Stimulated activated CD8-positive, alpha-beta memory T cell treated with anti-CD3 and anti-CD28 coated beads, Interleukin-15, amount 100 ng/mL, for 4 hours (primary cell): ENCODE measurements at regions not wholly inside any gene's neighbourhood (a gene's known extent, or its start where the extent isn't known, plus 50 kb on each side); places are given as distances from the start of the nearest gene placed in this dataset.

Source experiments
- DNase-seq, 2 donors: peaks; one replicate each; pipeline ENCODE4 v3.0.0-alpha.2; 2020; ENCODE audit warnings: low read depth in 2 of 2

DNA sequence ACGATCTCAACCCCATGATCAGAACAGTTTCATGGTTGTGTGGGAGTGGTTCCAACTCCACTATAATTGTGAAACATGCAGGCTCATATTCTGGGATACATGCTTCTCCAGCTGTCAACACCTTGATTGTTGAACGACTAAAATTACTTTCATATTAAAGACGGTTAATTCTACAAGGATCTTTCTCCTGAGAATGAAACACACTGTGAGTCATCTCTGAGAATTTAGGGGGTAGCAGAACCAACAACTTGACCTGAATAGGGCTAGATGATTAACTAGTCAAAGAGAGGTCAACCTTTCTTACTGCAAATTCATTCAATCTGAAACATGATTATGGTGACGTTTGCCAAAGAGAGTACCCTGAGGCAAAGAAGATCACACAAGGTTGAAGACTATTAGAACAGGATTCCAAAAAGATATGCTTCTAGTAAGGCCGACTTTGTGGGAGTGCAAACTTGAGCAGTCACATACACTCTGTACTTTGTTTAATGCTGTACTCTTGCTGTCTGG, 175.2 kb upstream of the CITED2 start:
- no peak for DNase-seq

DNA sequence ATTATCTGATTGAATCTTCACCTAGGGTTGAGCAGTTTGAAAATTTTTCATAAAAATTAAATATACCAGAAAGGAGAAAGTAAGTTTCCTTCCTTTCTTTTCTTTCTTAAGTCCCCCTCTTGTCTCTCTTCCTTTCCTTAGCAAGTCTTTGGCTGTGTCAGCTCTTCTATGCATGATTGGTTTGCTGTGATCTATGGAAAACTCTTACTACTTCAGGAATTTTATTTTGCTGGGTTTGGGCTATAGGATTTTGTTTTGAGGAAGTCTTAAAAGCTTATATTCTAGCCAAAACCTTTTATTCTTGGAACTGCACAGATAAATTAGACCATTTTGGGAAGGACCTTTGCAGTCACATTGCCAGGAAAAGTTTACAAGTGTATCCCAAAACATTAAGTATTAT, 173.4 kb upstream of the CITED2 start:
- DNase-seq, result no peak

DNA sequence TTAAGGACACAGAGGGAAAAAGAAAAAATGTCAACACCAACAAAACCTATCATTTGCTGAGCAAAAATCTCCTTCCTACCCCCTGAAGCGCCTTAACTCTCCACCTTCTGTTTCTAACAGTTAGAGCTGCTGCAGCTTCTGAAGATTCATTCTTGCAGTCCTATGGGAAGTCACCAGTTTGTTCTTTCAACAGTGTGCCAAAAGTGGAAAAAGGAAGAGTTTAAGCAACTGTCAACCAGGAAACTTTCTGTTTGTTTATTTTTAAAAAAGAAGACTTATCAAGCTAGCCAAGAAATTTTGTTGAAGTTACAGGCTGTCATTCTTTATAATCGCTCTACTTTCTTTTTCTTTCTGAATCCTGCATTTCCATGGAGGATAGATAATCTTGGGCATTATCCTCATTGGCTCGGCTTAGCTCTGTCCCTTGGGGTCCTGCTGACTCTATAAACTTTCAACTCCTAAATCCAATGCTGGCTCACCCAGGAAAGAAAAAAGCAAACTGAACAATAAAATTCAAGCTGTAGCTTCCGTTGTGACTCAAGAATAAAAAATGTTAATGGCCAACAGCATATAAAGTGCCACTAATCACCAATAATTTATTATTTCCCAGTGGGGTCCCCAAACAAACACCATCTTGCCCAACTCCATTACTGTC, 172.8 kb upstream of the CITED2 start:
- DNase-seq, result no peak

DNA sequence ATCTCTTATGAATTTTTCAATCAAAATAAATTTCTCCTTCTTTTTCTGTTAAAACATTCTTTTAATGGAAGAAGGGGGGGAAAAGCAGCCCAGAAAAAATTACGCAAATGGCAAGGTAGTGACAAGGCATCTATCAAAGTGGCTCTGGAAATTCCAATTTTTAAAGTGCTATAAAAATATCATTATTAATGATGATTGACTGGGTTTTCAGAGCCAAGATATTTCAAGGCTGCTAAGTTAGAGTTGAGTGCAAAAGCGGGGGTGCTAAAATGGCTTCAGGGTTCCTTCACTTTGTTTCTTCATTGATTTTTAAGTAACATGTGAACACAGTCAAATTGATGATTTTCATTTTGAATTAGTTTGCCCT, 171.6 kb upstream of the CITED2 start:
- no peak for DNase-seq

DNA sequence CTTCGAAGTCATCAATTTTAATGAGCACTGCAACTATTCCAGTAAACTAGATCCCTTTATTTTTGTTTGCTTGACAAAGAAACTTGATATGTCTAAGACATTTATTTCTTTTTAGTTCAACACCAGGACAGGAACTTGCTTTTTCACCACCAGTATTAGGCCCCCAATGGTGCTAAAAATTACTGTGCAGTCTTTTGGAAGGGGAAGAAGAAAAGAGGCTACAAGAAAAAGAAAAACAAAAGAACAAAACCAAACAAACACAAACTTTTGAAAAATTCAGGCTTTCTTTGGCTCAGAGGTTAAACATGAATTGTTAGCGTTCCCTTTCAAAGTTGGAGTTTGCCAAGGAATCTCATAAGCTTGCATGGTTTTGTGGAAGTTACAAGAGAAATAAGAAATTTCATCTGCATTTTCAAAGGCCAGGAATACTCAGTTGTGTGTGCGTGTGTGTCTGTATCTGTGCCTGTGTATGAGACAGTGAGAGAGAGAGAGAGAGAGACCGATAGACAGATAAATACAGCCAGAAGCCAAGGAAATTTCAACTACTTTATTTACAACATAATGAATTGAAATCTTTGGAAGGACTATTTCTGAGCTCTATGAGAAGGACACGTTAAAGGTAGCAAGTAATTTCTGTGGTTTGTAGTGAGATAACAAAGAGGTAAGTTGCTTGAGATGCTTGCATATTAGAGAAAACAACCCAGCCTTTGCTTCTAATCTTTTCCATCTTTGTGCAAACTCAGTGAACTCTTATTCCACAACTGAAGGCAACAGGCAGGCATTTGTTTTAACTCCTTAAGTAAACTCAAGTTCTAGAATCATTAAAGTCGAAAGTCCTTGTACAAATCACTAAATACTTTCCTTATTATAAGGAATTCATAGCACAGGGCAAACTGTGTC, 171.0 kb upstream of the CITED2 start:
- no peak for DNase-seq

DNA sequence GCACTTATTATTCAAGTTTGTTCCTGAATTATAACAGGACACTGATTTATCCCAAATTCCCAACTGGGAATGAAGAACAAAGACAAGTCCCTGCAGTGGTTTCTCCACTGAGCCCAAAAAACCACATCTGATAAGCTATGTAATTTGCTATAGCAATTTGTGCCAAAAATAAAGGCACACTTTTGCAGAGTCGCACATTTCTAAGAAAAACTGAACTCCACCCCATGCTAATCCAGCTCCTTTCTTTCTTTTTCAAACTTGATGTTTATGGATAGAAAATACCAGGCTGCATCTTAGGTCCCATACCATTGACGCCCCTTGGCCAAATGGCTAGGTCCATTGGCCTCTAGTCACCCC, 170.2 kb upstream of the CITED2 start:
- DNase-seq, result no peak

DNA sequence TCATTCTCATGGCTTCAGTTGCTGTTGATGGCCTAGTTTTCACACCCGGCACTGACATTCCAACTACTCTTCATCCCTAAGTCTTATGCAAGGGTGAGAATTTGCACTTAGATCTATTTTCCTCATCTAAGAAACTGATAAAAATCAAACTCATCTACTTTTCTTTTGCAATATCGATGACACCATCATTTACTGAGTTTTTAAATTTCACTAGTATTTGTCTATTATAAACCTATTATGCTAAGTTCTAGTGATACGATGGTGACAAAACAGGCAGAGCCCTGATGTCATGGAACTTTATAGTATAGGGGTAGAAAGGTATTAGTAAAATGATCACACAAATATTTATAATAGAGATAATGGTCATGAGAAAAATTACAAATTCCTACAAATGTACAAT, 167.9 kb upstream of the CITED2 start:
- no peak for DNase-seq

DNA sequence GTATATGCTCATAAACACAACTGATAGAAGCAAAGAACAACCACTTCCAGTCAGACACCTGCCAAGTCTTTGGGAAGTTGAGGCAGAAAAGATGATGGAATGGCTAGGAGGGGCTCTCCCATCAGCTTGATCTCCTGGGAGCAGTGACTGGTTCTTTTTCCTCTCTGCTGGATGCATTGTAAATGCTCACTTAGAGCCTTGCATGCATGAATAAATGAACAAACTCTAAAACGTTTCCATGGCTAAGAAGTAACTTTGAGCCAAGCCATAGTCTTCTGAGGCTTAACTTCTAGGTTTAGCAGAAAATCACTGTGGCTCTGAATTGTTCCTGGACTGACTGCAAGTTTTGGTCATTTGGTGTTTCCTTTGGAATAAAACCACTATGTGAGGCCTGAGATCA, 166.4 kb upstream of the CITED2 start:
- DNase-seq, result no peak

DNA sequence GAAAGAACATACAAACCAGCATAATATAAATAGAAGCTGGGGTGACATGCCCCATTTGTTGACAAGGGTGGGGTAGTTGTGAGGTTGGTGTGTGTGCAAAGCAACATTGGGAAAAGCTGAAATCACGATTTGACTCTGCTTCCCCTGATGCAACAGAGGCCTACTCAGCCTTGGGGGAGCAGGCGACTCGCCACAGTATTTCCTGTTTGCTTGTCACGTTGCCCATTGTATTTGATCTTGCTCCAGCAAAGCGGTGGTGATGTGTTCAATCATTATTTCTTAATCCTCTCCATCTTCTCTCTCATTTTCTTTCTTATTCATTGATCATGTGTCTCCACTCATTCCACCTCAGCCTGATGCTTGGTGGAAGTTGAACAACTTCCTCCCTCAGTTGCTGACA, 165.8 kb upstream of the CITED2 start:
- peak in 1 of 2 donors; percentile 9 for DNase-seq

DNA sequence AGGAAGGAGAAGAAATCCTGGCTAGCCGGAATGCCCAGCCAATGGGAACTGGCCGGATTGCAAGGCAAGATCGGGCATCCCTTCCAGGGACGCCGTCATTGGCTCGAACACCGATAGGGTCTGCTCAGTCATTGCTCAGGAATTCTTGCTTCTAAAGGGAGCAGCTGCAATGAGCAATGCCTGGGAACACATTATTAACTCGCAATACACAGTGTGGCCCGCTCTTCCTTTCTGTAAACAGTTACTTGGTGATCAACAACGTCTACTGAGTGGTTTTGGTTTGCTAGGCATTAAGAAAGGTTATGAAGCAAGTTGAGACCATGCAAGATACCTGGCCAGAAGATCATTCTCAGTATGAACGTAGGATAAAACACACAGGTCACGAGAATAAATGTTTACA, 165.4 kb upstream of the CITED2 start:
- DNase-seq, result no peak

DNA sequence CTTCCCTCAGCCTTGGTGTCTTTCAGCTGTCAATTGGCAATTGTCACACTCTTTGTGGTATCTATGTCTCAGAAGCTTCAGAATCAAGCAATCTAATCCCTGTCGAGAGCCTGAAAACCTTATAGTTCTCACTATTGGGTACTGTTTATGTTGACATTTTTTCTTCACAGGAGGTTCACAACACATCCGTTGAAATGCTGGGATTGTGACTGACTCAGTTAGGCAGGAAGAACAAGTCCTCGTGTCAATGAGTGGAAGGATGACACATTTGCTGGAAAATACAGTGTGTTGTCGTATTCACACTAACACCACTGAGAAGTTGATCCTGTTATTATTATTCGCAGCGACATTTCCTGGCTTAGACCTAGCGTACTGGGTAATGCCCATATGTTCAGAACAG, 163.9 kb upstream of the CITED2 start:
- no peak for DNase-seq

DNA sequence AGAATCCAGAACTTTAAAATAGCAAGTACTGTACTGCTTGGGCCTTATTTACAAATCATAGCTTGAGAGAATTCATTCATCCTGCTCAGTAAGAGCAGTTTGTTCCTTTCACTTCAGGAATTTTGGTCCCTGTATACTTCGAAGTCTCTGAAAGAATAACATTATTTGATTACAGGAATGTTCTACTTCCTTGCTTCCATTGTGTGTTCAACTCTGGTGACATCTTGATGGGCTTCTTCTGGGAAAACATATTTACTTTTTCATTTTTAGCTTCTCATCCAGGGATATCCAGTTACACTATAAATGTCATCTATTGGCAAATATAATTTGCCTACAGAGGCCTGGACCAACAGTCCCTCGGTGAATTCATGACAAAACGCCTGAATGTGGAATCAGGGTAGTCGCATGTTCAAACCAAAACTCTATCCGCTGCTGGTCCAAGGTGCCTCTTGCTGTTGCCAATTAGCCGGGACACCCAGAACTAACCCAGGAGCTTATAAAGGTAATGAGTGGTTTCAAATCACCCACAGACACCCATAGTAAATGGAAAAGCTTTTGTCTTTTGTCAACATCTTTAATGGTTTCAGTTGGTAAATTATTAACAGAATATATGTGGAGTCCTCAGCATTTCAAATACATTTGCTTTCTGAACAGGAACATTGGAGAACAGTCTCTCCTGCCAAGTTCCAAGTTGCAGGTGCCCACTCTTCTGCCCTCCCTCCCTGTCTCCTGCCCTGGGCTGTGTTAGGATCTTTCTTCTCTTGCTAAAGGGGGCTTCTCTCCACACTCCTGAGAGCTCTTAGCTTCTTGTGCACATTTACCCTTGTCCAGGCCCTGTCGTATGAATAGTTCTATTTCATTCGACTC, 162.5 kb upstream of the CITED2 start:
- DNase-seq, result no peak

DNA sequence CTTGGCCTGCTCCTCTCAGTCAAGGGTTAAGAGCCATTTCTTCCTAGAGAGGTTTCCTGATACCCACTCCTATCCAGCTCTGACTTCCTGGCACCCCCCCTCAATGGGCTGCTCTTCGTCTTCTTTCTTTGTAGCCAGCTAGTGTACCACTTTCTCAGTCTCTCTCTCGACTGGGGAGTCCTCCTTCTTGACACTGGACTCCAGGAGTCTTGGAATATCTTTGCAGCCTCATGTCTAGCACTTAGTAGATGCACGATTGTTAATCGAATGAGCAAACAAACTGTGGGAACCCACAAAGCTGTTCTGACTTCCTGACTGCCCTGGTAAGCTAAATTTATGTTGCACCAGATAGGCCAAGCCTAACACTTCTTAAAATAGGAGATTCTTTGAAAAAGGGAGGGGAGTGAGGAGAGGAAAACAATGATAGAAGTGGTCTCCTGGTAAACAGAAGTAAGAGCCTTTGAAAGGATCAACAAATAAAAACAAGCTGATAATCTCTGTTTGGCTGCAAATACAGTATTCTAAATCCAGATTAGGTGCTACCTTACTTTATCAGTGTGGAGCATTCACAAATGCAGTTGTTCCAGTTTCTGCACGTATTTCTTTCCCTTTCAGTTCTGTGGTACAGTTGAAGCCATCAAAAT, 160.1 kb upstream of the CITED2 start:
- no peak for DNase-seq

DNA sequence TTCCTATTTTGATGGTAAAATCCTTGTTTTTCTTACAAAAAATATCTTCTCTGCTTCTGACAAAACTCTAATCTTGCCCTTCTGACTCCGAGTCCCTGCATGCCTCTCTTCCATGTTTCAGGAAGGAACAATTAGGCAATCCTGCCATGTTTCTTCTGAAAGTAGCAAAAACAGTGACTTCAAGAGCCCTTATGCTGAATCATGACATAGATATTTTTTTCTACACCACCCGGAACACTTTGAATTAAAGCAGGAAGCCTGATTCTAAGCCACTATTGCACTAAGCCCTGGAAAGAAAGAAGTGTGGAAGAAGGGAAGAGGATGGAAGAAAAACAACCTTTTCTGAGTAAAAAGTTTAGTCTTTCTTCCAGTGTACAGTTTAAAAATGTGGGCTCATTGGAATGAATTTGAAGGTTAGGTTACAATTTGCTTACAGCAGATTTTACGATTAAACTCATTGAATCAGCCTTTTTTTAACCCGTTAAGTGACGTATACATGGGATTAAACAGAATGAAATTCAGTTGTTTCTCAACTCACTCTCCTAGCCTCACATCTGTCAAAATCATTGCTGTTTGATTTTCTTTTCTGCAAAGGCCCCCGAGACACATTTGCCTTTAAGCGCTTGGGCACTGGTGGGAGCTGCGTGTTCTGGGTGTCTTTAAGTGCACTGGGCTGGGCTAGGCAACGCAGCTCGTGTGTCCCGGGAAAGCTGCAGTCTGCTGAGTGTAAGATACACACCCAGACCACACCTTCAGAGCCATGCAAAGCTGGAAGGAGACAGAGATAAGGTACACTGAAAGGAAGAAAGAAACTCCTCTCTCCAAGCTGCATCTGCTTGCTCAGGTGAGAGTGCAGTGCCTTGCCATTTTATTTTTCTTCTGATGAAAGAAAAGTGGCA, 159.4 kb upstream of the CITED2 start:
- no peak for DNase-seq

DNA sequence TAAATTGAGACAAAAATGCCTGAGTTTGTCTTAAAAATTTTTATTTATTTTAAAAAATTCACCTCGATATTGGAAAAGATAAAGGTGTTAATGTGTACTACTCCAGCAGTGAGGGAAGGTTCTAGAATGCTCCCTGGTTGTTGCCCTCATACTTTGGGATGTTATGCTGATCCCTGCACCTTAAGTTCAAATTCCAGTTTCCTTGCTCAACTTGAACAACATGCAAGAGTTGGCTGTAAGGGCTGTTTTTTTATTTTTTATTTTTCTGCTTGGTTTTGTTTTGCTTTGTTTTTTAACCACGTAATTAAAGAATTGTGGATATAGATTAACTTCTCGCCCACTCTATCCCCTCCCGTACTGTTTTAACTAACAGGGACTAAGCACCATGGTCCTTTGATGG, 158.7 kb upstream of the CITED2 start:
- no peak for DNase-seq

DNA sequence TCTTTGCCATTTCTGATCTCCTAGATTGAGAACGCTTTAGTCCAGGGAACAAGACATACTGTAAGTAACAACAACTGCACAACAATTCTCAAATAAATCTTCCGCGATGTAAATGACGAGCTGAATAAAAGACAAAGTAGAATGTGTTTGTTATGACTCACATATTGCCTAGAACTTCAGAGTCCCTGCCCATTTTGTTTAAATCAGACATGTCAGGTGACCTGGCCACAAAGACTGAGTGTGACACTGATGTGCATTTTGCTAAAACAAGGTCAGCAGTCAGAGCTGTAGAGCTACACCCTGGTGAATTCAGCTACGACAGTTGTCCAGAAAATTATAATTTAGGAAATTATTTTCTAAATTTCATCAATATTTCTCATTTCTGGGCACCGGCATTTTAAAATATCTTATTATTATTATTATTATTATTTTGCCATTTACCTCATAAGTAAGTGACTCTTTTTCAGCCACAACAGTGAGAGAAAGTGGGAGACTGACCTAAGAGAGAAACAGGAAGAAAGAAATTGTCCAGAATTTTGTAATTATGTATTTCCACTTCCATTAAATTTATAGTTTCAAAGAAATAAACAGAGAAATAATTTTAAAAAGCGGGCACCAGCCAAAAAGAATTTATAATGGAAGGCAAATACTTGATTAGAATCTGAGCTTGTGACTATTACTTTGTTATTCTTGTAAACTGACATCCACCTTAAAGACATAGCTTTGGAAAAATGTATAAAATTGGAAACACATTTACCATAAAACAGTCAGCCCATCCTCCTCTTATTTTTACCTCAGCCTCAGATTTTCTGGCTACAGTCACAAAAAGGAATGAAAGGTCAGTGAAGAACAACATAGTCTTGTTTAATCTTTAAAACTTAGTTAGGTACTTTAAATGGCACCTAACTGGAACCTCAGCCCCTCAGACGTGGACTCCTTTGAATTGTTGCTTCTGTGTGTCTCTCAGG, 157.0 kb upstream of the CITED2 start:
- DNase-seq, result peak in 1 of 2 donors; percentile 30

DNA sequence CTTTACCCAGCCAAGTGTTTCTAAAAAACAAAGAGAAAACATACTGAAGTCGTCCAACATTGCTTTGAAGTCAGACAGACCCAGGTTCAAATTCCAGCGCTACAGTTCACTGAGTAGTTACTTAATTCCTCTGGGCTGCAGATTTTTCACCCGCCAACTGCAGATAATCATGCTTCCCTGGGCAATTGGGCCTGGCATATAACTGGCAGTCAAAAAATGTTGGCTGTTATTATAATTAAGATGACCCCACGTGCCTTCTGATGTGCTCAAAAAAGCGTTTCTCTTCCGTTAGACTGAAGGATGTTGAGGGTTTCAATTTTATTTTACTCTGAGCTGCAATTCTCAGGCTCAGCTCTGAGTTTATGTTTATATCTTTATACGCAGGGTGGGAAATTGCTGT, 156.1 kb upstream of the CITED2 start:
- no peak for DNase-seq

DNA sequence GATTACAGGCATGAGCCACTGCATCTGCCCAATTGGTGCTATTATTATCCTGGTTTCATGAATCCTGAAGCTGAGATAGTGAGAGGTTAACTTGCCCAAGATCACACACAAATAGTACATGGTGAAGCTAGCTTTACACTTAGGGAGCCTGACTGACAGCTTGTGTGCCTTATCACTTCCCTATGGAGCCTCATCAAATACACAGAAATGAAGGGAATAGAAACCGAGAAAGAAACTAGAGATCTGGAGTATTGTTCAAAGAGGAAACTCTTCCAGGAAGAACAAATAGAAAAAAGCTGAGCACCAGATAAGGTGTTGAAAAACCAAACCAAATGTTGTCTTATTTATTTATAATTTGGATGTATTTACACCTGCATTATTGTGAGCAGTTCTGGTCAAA, 155.0 kb upstream of the CITED2 start:
- no peak for DNase-seq

DNA sequence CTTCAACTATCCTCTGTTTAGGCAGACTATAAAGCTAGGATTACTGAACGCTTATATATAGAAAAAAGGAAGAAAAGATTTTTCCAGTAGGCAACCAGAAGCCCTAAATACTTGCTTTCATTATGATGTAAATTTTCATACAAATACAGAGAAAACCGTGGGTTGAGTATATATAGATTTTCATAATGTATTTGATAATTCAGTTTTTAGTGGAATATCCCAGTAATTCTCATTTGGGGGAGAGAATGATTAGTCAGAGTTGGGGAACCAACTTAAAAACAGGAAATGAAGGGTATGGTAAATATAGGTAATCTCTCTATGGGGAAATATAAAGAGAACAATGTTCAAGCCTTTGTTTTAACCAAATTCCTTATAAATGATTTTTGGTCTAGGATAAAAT, 154.0 kb upstream of the CITED2 start:
- DNase-seq, result no peak

DNA sequence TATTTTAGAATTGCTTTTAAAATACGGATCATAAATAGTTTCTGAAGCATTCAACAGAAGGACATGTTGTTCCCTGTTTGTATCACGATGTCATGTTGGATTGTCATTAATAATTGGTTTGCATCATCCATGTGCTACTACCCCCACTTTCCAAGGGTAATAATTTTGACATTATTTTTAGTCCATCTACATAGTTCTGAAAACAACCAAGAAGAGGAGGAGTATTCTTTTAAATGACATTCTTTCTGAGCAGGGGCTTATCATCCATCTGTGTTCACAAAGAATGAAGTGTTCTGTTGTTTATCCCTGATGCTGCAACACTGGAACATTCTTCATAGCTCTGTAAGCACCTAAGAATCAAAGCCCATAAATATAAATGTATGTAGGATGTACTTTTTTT, 151.0 kb upstream of the CITED2 start:
- no peak for DNase-seq
